HG03354 (cell line): ENCODE measurements at regions not wholly inside any gene's neighbourhood (a gene's known extent, or its start where the extent isn't known, plus 50 kb on each side); places are given as distances from the start of the nearest gene placed in this dataset.
"Not testable (repeated sequence)": the region's sequence is repeated elsewhere in the genome, so short reads cannot be mapped to it uniquely, and the experiment has no call there.

ENCODE experiments used
- ATAC-seq: cut with Tn5 transposase; IDR thresholded peaks from one replicate; pipeline ENCODE4 v1.9.1; 2021; ENCODE audit warnings: mild to moderate bottlenecking; ENCODE audit not compliant: unreplicated experiment, poor library complexity, severe bottlenecking

DNA sequence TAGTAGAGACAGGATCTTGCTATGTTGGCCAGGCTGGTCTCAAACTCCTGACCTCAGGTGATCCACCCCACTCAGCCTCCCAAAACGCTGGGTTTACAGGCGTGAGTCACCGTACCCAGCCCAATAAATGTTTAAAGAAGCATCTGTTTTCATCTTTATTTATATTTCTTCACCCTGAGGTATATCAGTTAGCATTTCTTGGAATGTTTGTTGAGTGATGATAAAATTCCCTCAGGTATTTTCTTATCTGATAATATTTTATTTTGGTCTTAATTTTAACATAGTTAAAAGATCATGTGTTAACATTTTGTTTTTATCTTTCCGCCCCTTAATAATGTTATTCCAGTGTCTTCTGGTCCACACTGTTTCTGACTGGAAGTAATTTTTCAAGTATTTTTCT, 839.6 kb upstream of the CDH10 start:
- ATAC-seq = no peak

DNA sequence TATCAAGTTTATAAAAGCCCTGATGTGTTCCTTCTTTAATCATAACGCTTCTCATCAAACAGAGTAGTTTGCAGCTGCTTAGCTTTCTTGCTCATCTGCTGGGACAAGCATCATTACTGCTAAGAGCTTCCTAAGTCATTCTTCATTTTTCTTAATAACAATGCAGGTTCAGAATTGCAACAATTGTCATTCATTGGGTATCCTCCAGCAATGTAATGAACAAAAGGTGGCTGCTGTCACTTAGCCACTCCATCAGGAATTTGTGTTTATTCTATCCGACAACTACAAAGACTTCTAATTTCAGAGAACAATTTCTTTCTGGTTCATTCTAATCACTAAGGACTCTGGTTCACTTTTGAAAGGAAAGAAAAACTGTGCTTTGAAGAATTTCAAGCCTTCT, 836.7 kb upstream of the CDH10 start:
- ATAC-seq = no peak

DNA sequence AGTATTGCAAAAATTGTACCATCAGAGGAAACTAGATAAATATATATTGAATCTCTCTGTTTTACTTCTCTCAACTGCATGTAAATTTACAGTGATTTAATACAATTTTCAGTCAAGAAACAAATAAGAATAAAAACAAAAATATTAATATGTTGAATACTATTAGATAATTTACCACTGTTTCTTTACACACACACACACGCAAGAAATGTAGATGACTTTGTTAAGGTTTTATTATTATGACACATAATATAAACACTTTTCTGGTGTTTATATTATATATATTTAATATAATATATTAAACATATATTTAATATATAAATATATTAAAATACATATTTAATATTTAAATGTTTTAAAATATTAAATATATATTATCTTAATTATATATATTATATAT, 814.3 kb upstream of the CDH10 start:
- no peak for ATAC-seq

DNA sequence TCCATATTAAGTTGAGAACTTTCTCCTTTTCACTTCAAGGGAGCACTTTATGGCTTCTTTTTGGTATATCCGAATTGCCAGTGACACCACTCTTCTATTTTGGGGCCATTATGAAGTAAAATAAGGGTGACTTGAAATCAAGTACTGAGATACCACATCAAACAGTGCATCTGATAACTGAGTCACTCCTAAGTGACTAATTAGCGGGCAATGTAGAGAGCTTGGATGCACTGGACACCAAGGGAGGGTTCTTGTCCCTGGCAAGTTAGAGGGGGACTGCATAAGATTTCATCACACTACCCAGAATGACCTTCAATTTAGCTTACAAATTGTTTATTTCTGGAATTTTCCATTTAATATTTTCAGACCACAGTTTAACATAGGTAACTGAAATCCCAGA, 813.9 kb upstream of the CDH10 start:
- ATAC-seq = no peak

DNA sequence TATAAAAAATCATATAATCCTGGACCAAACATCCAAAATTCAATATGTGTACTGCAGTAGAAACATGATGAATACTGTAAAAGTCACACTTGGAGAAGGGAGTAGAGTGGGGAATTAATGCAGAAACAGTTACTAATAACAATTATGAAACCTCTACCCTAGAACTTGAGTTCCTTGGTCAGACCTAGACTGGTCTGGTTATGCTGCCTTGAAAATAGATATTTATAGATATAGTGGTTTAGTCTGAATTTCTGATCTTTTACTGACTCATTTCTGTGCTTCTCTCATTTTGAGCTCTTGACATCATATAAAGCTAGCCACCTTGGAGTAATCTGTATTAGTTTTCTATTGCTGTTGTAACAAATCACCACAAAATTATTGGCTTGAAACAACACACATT, 808.7 kb upstream of the CDH10 start:
- no peak for ATAC-seq

DNA sequence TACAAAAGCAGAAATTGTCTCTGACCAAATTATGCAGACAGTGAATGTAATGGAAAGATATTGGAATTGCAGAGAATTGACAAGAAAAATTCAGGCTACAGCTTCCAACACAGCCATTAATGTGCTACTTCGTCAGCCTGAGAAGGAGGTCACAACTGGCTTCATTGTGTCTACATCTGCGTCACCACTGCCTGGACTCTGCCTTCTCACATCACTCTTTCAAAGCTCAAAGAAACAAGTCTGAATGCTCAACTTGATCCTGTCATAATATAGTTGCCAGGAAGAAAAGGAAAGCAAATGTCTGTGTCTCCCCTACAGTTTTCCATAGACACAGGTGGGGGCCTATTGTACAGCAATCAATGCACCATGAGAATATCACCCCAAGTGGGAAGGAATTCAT, 806.5 kb upstream of the CDH10 start:
- ATAC-seq = no peak

DNA sequence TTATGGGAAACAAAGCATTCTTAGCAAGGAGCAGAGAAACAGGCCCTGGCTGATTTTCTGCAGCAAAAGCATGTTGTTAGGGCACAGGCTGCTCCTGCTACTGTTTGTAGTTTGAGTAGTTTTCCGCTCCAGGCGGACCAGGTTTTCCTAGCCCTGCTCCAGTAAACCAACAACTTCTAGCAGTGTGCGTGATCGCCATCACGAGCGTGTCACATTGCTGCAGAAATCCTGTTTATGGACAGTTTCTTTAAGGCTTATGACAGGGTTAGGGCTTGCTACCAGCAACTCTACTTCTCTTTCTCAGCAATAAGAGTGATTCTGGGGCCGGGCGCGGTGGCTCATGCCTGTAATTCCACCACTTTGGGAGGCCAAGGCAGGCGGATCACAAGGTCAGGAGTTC, 803.9 kb upstream of the CDH10 start:
- ATAC-seq = no peak

DNA sequence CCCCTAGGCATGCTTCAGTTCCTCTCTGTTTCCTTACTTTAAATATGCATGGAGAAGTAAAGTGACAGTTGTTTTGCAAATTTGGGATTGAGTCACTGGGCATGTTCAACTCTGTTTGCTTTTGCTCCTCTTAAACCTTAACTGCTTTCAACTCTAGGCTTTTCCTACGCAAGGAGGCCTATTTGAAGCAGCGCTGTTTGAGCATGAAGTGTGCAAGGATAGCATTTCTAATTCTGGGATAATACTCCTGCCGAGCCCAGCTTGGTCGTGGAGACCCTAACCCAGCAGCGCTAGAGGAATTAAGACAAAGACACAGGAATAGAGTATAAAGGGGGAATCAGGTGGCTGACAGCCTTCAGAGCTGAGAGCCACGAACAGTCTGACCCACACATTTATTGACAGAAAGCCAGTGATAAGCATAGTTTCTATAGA, 803.4 kb upstream of the CDH10 start:
- ATAC-seq = no peak

DNA sequence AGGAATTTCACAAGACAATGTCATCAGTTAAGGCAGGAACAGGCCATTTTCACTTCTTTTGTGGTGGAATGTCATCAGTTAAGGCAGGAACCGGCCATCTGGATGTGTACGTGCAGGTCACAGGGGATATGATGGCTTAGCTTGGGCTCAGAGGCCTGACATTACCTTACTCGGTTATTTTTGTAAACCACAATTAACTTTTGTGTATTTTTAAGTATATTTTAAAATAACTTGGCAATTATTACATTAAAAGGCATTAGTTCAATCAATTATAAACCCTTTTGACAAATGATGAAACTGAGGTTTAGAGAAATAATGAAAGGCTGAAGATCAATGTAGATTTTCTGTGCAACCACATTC, 801.3 kb upstream of the CDH10 start:
- not testable (repeated sequence) for ATAC-seq

DNA sequence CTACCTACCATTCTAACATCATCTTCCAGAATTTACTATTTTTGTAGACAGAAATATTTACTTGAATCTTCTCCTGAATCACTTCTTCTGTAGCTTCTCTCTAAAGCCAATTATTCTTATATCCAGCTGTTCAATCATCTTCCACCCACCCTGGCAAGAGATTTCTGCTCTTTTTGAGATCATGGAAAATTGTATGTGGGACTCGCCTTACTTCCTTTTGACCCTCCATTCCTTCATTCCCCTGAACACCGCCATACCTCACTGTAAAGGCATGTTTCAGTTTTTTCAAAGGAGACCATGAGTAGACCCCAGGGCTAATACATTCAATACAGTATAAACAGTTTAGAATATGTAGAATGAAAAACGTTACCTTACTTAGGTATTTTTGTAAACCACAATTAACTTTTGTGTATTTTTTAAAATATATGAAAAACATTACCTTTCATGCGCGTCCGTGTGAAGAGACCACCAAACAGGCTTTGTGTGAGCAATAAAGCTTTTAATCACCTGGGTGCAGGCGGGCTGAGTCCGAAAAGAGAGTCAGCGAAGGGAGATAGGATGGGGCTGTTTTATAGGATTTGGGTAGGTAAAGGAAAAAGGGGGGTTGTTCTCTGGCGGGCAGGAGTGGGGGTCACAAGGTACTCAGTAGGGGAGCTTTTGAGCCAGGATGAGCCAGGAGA, 800.7 kb upstream of the CDH10 start:
- ATAC-seq = not testable (repeated sequence)

DNA sequence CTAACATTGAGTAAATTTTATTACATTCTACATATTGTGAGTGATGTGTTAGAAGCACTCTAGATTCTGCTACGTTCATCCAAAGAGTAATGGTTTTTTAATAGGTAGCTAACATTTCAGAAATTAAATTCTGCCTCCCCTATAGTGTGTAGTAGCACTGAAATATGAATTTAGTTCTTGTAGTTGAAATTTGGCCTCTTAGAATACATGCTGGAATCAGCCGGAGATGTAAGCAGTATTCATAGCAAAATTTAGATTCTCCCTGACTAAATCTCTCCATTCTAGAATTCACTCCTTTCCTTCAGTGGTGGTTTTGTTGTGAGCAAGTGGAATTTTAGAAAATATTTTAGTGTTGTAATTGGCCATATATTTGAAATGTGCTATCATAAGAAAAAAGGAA, 799.9 kb upstream of the CDH10 start:
- ATAC-seq = no peak

DNA sequence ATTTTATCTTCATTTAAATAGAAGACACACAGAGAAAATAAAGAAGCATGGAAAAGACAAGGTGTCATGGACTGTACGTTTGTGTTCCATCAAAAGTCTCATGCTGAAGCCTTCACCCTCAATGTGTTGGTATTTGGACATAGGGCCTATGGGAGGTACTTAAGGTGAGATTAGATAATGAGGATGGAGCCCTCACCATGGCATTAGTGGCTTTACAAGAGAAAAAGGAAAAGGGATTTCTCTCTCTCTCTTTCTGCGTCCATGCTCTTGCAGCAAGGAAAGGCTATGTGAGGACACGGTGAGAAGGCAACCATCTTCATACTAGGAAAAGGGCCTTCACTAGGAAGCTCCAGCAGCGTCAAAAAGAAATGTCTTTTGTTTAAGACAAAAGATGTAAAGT, 797.0 kb upstream of the CDH10 start:
- ATAC-seq = no peak

DNA sequence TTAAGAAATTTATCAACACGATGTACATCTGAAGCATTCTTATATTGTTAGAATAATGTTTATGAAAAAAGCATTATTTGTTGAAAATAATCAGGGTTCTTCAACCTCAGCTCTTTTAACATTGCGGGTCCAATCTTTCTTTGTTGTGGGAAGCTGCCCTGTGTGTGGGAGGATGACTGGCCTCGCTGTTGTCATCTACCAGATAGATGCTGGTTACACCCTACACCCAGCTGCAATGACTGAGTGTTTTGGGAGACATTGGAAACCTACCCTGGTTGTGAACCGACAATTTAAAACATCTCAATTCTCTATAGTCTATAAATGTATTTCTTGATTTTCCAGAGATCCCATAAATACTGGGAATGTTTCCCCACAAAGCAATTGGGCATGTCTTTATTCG, 794.2 kb upstream of the CDH10 start:
- no peak for ATAC-seq

DNA sequence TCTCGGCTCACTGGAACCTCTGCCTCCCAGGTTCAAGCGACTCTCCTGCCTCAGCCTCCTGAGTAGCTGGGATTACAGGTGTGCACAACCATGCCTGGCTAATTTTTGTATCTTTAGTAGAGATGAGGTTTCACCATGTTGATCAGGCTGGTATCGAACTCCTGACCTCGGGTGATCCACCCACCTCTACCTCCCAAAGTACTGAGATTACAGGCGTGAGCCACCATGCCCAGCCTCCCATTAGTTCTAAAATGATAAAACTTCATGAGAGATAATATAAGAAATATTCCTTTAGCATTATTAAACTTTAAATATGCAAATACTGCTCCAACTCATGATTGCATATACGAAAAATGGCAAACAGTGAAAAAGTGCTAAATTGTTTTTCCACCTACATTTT, 793.6 kb upstream of the CDH10 start:
- not testable (repeated sequence) for ATAC-seq

DNA sequence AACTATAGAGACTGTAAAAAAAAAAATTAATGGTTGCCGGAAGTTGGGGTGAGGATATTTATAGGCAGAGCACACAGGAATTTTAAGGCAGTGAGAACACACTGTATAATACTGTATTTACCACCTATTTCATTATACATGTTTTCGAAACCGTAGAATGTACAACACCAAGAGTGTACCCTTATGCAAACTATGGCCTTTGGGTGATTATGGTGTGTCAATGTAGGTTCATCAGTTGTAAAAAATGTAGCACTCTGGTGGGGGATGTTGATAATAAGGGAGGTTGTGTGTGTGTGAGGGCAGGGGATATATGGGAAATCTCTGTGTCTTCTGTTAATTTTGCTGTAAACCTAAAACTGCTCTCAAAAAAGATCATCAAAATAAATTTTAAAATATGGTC, 791.7 kb upstream of the CDH10 start:
- no peak for ATAC-seq

DNA sequence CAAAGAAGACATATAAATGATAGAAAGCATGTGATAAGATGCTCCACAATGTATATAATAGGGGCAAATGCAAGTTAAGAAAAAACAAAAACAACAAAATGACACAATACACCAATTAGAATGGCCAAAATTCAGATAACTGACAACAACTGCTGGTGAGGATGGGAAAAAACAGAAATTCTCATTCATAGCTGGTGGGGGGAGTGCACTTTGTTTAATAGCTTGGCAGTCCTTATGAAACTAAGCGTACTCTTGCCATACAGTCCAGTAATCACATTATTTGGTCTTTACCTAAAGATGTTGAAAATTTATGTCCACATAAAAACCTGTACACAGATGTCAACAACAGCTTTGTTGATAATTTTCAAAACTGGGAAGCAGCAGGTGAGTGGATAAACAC, 791.1 kb upstream of the CDH10 start:
- ATAC-seq = no peak

DNA sequence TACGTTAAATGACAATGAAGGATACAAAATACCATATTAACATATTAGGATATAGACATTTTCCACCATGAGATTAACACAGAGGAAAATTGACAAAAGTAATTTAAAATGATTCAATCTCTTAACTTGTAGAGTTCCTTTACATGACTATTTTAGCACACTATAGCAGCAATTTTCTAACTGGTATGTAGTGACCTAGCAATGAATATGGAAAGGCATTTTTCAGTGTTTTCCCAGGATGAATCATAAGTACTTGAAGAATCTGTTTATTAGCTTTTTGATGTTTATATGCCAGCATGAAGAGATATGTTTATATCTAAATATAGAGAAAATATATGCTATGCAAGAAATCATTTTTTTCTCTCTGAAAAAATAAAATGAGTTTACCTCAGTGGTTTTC, 782.5 kb upstream of the CDH10 start:
- no peak for ATAC-seq

DNA sequence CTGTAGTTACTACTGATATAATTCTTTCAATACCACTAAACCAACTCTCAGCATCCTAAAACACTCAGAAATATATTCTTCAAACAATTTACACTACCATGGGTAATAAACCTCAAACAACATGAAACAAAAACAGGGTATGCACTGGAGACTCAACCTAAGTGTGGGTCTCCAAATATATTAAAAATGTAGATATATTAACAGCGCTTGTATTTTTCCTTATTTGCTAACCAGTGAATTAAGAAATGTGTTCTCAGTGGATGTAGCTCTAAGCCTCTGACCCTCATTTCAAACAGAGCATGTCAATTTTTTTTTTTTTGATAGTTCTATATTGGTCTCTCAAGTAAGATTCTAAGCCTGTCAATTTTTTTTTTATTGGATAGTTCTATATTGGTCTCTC, 778.5 kb upstream of the CDH10 start:
- ATAC-seq = no peak

DNA sequence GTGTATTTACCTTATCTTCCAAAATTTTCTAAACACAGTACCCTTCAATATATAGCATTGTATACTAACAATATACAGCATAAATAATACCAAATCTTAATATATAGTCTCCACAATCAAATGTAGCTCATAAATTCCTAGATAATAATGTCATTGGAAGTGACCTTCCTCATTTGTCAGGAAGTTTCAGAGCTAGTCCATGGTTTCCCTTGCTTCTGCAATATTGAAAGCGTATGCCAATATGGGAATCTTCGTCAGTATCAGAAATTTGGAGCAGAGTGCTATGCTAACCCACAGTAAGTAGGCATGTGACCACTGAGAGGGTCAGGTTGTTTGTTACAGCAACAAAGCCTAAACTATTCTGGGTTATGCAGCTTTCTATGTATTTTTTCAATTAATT, 774.9 kb upstream of the CDH10 start:
- ATAC-seq = no peak

DNA sequence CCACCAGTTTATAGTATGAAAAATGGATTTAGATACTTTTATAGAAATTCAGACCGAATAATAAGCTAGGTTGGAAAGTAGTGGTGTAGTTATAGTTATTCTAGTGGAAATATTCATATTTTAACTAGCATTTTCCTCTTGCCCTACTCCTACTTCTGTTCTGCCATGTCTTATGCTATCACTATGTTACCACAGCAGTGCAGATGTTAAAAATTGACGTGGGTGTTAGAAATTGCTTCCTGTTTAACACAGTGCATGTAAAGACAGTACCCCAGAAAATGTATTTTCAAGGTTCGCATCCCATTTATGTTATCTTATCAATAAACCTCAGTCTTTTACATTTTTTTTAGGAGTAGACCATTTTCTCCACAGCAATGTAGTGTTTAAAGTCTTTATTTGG, 774.2 kb upstream of the CDH10 start:
- no peak for ATAC-seq

DNA sequence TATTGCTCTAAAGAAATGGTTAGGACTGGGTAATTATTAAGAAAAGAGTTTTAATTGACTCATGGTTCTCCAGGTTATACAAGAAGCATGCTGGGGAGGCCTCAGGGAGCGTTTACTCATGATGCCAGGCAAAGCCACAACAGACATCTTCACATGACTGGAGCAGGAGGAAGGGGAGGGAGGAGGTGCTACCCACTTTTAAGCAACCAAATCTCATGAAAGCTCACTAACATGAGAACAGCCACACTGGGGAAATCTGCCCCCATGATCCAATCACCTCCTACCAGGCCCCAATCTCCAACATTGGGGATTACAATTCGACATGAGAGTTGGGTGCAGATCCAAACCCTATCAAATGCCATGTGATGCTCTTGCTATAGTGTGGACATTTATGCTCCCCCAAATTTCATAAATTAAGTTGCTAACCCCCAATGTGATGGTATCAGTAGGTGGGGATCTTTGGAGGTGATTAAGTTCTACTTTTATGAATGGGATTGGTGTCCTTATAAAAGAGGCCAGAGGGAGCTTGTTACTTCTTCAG, 773.6 kb upstream of the CDH10 start:
- ATAC-seq = no peak

DNA sequence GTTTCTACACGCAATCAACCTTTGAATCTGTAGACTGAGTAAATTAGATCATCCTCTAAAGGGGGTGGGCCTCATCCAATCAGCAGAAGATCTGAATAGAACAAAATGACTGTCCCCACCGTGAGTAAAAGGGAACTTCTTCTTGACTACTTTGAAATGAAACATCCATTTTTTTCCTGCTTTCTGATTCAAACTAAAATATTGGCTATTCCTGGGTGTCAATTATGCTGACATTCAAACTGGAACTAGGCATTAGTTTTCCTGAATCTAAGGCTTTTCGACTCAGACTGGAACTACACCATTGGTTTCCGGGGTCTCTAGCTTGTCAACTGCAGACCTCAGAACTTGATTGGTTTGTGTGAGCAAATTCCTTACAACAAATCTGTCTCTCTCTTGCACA, 772.2 kb upstream of the CDH10 start:
- no peak for ATAC-seq
